GM19025 (cell line): ENCODE measurements at regions not wholly inside any gene's neighbourhood (a gene's known extent, or its start where the extent isn't known, plus 50 kb on each side); places are given as distances from the start of the nearest gene placed in this dataset.

ENCODE experiments used
- ATAC-seq: cut with Tn5 transposase; IDR thresholded peaks from one replicate; pipeline ENCODE4 v1.9.1; 2021; ENCODE audit warnings: mild to moderate bottlenecking, low read depth, moderate library complexity; ENCODE audit not compliant: unreplicated experiment

- ATAC-seq = no peak
These were observed 222.5 kb upstream of the STARD13 start for GRCh38 chr13:33508060-33508459.

GRCh38 chr13:33509642-33510229, 224.2 kb upstream of the STARD13 start:
- no peak for ATAC-seq

- no peak for ATAC-seq
These were observed 224.9 kb upstream of the STARD13 start for GRCh38 chr13:33510350-33510970.

- ATAC-seq = no peak
These were observed 227.5 kb upstream of the STARD13 start for GRCh38 chr13:33512880-33513554.

GRCh38 chr13:33514362-33514761, 228.8 kb upstream of the STARD13 start:
- ATAC-seq = no peak

- no peak for ATAC-seq
These were observed 229.6 kb upstream of the STARD13 start for GRCh38 chr13:33515146-33515545.

- ATAC-seq = peak; percentile 61
These were observed 232.9 kb upstream of the STARD13 start for GRCh38 chr13:33518452-33518851.

- no peak for ATAC-seq
These were observed 234.3 kb upstream of the STARD13 start for GRCh38 chr13:33519561-33520467.

- no peak for ATAC-seq
These were observed 234.9 kb upstream of the STARD13 start for GRCh38 chr13:33520468-33520839.

- ATAC-seq = no peak
These were observed 238.5 kb upstream of the STARD13 start for GRCh38 chr13:33524086-33524485.

GRCh38 chr13:33525763-33526162, 240.2 kb upstream of the STARD13 start:
- ATAC-seq = no peak

GRCh38 chr13:33526718-33527117, 241.2 kb upstream of the STARD13 start:
- ATAC-seq = no peak

- ATAC-seq = no peak
These were observed 243.3 kb upstream of the STARD13 start for GRCh38 chr13:33528896-33529295.

GRCh38 chr13:33531484-33531883, 245.9 kb upstream of the STARD13 start:
- ATAC-seq = no peak

- ATAC-seq = no peak
These were observed 249.5 kb upstream of the STARD13 start for GRCh38 chr13:33535061-33535460.

- no peak for ATAC-seq
These were observed 251.0 kb upstream of the STARD13 start for GRCh38 chr13:33536601-33537000.

- no peak for ATAC-seq
These were observed 251.5 kb upstream of the STARD13 start for GRCh38 chr13:33537026-33537425.

- ATAC-seq = peak; percentile 16
These were observed 252.1 kb upstream of the STARD13 start for GRCh38 chr13:33537676-33538075.

GRCh38 chr13:33541456-33541855, 255.9 kb upstream of the STARD13 start:
- ATAC-seq = no peak

- no peak for ATAC-seq
These were observed 256.4 kb upstream of the STARD13 start for GRCh38 chr13:33541962-33542308.
